MCF 10A (cell line): ENCODE measurements at regions not wholly inside any gene's neighbourhood (a gene's known extent, or its start where the extent isn't known, plus 50 kb on each side); places are given as distances from the start of the nearest gene placed in this dataset.

Source experiments
- BruUV-seq: library from RNA; stranded (reverse); fragments of 400-500 nt; replicated peaks from 2 replicates; lab custom pipeline; 2021; lab: Mats Ljungman, UMichigan
- CTCF ChIA-PET: fragments of 300-600 bp; sonication (Branson Sonifier 250); formaldehyde crosslinking; extraction: SDS; loops from one replicate; lab custom pipeline; 2021; ENCODE audit warnings: antibody characterized with exemption, inconsistent platforms; lab: Yijun Ruan, JAX
- POLR2A ChIA-PET: fragments of 300-600, 350-650 bp; sonication (Branson Sonifier 250); formaldehyde crosslinking; extraction: SDS; loops from one replicate; lab custom pipeline; 2020; ENCODE audit warnings: antibody characterized with exemption, inconsistent platforms; lab: Yijun Ruan, JAX
- DNase-seq: peaks from one replicate; pipeline ENCODE4 v3.0.0-alpha.2; 2018; ENCODE audit not compliant: unreplicated experiment
- H3K27ac Mint-ChIP-seq: one replicate; pipeline ENCODE4 v1.8.0; 2022; ENCODE audit warnings: mild to moderate bottlenecking, low read depth, mixed read lengths; ENCODE audit not compliant: unreplicated experiment
- H3K27me3 Mint-ChIP-seq: one replicate; pipeline ENCODE4 v1.8.0; 2022; ENCODE audit warnings: mixed read lengths; ENCODE audit not compliant: insufficient read depth, unreplicated experiment
- H3K36me3 Mint-ChIP-seq: one replicate; pipeline ENCODE4 v1.8.0; 2022; ENCODE audit warnings: mild to moderate bottlenecking, moderate library complexity, mixed read lengths; ENCODE audit not compliant: insufficient read depth, unreplicated experiment
- H3K4me1 Mint-ChIP-seq: one replicate; pipeline ENCODE4 v1.8.0; 2022; ENCODE audit warnings: mixed read lengths; ENCODE audit not compliant: insufficient read depth, unreplicated experiment
- H3K4me3 Mint-ChIP-seq: one replicate; pipeline ENCODE4 v1.8.0; 2022; ENCODE audit warnings: mild to moderate bottlenecking, moderate library complexity, mixed read lengths; ENCODE audit not compliant: unreplicated experiment
- H3K9me3 Mint-ChIP-seq: one replicate; pipeline ENCODE4 v1.8.0; 2022; ENCODE audit warnings: mixed read lengths; ENCODE audit not compliant: unreplicated experiment
- intact Hi-C: fragments of 100-400 bp; cut with micrococcal nuclease; formaldehyde crosslinking; loops from 2 replicates; pipeline ENCODE4 v1.14.1; 2022
- TF ChIP-seq, protein P1 (sequence below): fragments of 200-600 bp; IDR thresholded peaks from one replicate; pipeline ENCODE4 v1.8.0; 2022; ENCODE audit warnings: antibody characterized with exemption, mild to moderate bottlenecking; ENCODE audit not compliant: unreplicated experiment

DNA sequence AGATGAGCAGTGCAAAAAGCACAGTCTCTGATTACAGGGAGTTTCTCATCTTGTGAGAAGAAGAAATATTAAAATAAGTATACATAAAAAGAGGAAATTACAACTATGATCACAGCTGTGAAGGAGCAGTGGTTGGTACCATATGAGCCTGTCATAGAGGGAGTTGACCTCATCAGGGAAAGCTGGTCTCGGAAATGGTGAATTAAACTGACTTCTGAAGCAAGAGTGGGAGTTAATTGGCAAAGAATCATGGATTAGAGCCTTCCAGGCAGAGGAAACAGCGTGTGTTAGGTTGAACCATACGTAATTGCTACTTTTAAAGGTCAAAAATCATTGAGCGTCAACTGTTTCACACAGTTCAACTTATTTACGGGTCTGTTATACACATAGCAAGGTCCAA lies 539.1 kb downstream of the EDEM1 start:
- no TSS peak for BruUV-seq
- TF ChIP-seq, protein P1, sequence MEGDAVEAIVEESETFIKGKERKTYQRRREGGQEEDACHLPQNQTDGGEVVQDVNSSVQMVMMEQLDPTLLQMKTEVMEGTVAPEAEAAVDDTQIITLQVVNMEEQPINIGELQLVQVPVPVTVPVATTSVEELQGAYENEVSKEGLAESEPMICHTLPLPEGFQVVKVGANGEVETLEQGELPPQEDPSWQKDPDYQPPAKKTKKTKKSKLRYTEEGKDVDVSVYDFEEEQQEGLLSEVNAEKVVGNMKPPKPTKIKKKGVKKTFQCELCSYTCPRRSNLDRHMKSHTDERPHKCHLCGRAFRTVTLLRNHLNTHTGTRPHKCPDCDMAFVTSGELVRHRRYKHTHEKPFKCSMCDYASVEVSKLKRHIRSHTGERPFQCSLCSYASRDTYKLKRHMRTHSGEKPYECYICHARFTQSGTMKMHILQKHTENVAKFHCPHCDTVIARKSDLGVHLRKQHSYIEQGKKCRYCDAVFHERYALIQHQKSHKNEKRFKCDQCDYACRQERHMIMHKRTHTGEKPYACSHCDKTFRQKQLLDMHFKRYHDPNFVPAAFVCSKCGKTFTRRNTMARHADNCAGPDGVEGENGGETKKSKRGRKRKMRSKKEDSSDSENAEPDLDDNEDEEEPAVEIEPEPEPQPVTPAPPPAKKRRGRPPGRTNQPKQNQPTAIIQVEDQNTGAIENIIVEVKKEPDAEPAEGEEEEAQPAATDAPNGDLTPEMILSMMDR: no peak
- POLR2A ChIA-PET: no interaction called here
- H3K36me3 Mint-ChIP-seq: no peaks in the 10 kb centered on the region
- H3K27me3 Mint-ChIP-seq: peaks cover 50% of the 10 kb centered on the region
- intact Hi-C loops: no loop called here
- no peak overlapping the region for H3K4me3 Mint-ChIP-seq
- no peak overlapping the region for H3K27ac Mint-ChIP-seq
- DNase-seq: no peak
- H3K4me1 Mint-ChIP-seq: no peaks in the 10 kb centered on the region
- CTCF ChIA-PET: interaction anchor here (0.5 to 0.6 kb wide), 2 partner anchors 22 to 169 kb away, joined by 3 to 6 read pairs; no protein-coding TSS in a partner anchor
- H3K9me3 Mint-ChIP-seq: no peaks in the 10 kb centered on the region

DNA sequence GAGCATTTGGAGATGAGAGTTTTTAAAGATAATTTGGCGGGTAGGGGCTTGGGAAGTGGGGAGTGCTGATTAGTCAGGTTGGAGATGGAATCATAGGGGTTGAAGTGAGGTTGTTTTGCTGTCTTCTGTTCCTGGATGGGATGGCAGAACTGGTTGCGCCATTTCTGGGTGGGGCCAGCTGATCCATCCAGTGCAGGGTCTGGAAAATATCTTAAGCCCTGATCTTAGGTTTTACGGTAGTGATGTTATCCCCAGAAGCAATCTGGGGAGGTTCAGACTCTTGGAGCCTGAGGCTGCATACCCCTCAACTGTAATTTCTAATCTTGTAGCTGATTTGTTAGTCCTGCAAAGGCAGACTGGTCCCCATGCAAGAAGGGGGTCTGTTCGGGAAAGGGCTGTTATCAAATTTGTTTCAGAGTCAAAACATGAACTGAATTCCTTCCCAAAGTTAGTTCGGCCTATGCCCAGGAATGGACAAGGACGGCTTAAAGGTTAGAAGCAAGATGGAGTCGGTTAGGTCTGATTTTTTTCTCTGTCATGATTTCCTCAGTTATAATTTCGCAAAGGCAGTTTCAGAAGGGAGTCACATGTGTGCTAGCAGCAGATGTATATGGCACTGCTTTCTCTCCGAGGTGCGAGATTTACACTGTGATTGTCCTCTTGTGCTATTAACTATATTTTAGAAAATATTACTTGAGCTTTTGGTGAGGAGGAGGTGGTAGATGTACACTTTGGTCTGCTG lies 540.4 kb downstream of the EDEM1 start:
- H3K36me3 Mint-ChIP-seq: no peaks in the 10 kb centered on the region
- no peak for DNase-seq
- TF ChIP-seq, protein P1: no peak
- H3K27ac Mint-ChIP-seq: no peak overlapping the region
- no peak overlapping the region for H3K4me3 Mint-ChIP-seq
- CTCF ChIA-PET: no interaction called here
- BruUV-seq: no TSS peak
- no peaks in the 10 kb centered on the region for H3K4me1 Mint-ChIP-seq
- peaks cover 50% of the 10 kb centered on the region for H3K27me3 Mint-ChIP-seq
- no peaks in the 10 kb centered on the region for H3K9me3 Mint-ChIP-seq
- POLR2A ChIA-PET: interaction anchor here (0.9 kb wide), 1 partner anchor 24 kb away, joined by 3 read pairs; no protein-coding TSS in a partner anchor
- intact Hi-C loops: no loop called here

DNA sequence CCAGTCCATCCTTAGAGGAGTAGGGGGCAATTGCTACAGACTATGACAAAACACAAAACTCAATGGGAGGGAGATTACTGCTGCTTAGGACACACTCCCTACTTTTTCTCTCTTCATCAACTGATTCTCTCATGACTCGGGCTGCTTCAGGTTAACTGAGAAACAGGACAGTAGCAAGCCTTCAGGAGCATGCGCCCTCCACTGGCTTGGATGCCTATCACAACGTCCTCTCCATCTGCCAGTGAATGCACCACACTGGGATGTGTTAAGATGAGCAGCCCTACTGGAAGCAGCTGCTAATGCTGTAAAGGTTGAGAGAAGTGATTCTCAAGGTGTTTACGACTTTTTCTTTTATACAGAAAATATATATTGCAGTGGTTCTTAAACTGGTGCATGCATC lies 542.3 kb downstream of the EDEM1 start:
- Mint-ChIP-seq H3K4me1 (no peaks in the 10 kb centered on the region), H3K27ac (no peak overlapping the region), H3K9me3 (no peaks in the 10 kb centered on the region), H3K36me3 (no peaks in the 10 kb centered on the region), H3K27me3 (peaks cover 47% of the 10 kb centered on the region), H3K4me3 (no peak overlapping the region)
- BruUV-seq: no TSS peak
- TF ChIP-seq, protein P1: no peak
- intact Hi-C loops: no loop called here
- ChIA-PET POLR2A (no interaction called here), CTCF (interaction anchor here (0.7 kb wide), 1 partner anchor 1549 kb away, joined by 3 read pairs; no protein-coding TSS in a partner anchor)
- no peak for DNase-seq

DNA sequence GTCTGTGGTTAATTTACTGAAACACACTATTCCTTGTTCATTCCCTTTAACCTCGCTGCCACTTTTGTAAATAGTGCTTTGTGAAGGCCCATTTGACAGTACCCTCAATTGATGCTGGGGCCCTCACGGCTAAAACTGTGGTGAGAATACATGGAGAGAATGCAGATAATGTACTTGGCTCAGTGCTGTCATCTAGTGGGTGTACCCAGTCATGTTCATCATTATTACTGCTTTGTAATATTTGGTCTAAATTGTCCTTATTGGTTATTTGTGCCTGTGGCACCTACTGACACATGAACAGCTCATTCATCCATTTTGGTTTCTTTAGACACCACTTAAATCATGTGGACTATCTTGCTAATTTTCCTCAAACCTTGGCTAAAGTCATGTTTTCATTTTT lies 543.6 kb downstream of the EDEM1 start:
- CTCF ChIA-PET: no interaction called here
- POLR2A ChIA-PET: no interaction called here
- peaks cover 34% of the 10 kb centered on the region for H3K27me3 Mint-ChIP-seq
- BruUV-seq: no TSS peak
- intact Hi-C loops: no loop called here
- H3K36me3 Mint-ChIP-seq: no peaks in the 10 kb centered on the region
- no peaks in the 10 kb centered on the region for H3K4me1 Mint-ChIP-seq
- TF ChIP-seq, protein P1: peak; percentile 24
- H3K4me3 Mint-ChIP-seq: no peak overlapping the region
- peak; percentile 5 for DNase-seq
- H3K27ac Mint-ChIP-seq: no peak overlapping the region
- H3K9me3 Mint-ChIP-seq: no peaks in the 10 kb centered on the region
